Heart left ventricle (tissue), 13 donors: ENCODE measurements at regions not wholly inside any gene's neighbourhood (a gene's known extent, or its start where the extent isn't known, plus 50 kb on each side); places are given as distances from the start of the nearest gene placed in this dataset.

Experiments used
- POLR2A ChIP-seq, 2 donors: fragments of 450-650 bp; IDR thresholded peaks; one replicate each; pipeline ENCODE4 v1.6.1; 2017; ENCODE audit warnings: antibody characterized with exemption in 2 of 2, mild to moderate bottlenecking in 2 of 2, moderate library complexity in 2 of 2
- TF ChIP-seq, protein P1 (sequence below), 12 donors: fragments of 200-600 bp; sonication (generic) in 4 of 12; IDR thresholded peaks; one replicate each; pipeline versions ENCODE4 v1.5.0 to v1.8.0; 2018 to 2022; ENCODE audit warnings: antibody characterized with exemption in 12 of 12, mild to moderate bottlenecking in 5 of 12
- donor health status: ischemic (EF 13 %, LVEDD 7.1; RV severe dilation, severe dysfunction).
- donor health status: DM: no; HTN: yes; CAD: no.
- donor health status: DM: no; HTN: no; CAD: no.
- donor health status: ischemic (EF 25% LVEDD 6.9; RV normal size, moderate dysfunction).
- donor health status: ischemic (EF 25% LVEDD 5.7; RV mildly dilated, moderate dysfunction).
- donor health status: ischemic (EF 35%, LVEDD 5.7; RV mildly dilated, moderate dysfunction).
- donor health status: nonischemic (EF 11% LVEDD 7.7; RV severe dilation, severe dysfunction).
- donor health status: DM: yes; HTN: yes; CAD: no.
- donor health status: PGD.
- donor health status: ischemic (EF 29% LVEDD 5.4; RV normal size, mild dysfunction).
- donor health status: nonischemic (EF 23%, LVEDD 6.1; RV moderate dilation, normal function).

DNA sequence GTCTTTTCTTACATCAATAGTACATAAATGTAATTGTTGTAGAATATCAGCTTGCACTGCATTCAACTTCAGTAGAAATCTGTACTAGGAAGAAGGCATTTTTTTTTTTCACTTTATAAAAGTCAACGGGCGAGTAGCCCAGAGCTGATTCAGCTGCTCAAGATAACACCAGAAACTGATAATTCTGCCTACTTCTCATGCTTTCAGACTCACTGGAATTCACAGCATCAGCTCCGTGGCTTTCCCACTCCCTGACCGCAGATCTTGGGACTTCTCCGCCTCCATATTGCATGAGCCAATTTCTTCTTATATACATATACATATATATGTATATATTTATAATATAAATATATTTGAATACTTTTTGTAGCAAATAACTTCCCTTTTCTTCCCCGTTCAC is 263.1 kb upstream of the RXFP2 start:
- TF ChIP-seq, protein P1, sequence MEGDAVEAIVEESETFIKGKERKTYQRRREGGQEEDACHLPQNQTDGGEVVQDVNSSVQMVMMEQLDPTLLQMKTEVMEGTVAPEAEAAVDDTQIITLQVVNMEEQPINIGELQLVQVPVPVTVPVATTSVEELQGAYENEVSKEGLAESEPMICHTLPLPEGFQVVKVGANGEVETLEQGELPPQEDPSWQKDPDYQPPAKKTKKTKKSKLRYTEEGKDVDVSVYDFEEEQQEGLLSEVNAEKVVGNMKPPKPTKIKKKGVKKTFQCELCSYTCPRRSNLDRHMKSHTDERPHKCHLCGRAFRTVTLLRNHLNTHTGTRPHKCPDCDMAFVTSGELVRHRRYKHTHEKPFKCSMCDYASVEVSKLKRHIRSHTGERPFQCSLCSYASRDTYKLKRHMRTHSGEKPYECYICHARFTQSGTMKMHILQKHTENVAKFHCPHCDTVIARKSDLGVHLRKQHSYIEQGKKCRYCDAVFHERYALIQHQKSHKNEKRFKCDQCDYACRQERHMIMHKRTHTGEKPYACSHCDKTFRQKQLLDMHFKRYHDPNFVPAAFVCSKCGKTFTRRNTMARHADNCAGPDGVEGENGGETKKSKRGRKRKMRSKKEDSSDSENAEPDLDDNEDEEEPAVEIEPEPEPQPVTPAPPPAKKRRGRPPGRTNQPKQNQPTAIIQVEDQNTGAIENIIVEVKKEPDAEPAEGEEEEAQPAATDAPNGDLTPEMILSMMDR (IDR thresholded peaks at IDR 0.05) = no peak
- TF ChIP-seq POLR2A (IDR thresholded peaks at IDR 0.05) = no peak
